Motor neuron (in vitro differentiated cells): ENCODE measurements at regions not wholly inside any gene's neighbourhood (a gene's known extent, or its start where the extent isn't known, plus 50 kb on each side); places are given as distances from the start of the nearest gene placed in this dataset.
"Not testable (repeated sequence)": the region's sequence is repeated elsewhere in the genome, so short reads cannot be mapped to it uniquely, and the experiment has no call there.

ENCODE experiments used
- ATAC-seq, 8 experiments: fragments of 200-7000 bp; cut with Tn5 transposase; replicated peaks in 6 of 8; 2 replicates each; pipeline ENCODE4 v1.8.0; 2021; ENCODE audit warnings: mild to moderate bottlenecking in 8 of 8, moderate library complexity in 8 of 8
- H3K27ac ChIP-seq, 2 donors: fragments of 250-450 bp; sonication (Bioruptor Pico); 2 replicates each; pipeline ENCODE4 v1.9.0; 2021; ENCODE audit warnings: antibody characterized with exemption in 2 of 2, mild to moderate bottlenecking in 2 of 2, moderate library complexity in 1 of 2
- H3K4me1 ChIP-seq, 2 donors: fragments of 250-450 bp; sonication (Bioruptor Pico); replicated peaks in 1 of 2; 2 replicates each; pipeline ENCODE4 v1.6.1; 2021; ENCODE audit warnings: antibody characterized with exemption in 2 of 2, mild to moderate bottlenecking in 2 of 2, moderate library complexity in 1 of 2
- H3K4me3 ChIP-seq, 5 donors: fragments of 250-450 bp; sonication (Bioruptor Pico); 2 replicates each; pipeline ENCODE4 v1.9.0; 2021; ENCODE audit warnings: antibody characterized with exemption in 5 of 5, mild to moderate bottlenecking in 5 of 5, moderate library complexity in 4 of 5
- WGBS, 10 experiments: fragments of 450-650 bp; shearing (Covaris generic); methylation state at CpG; one replicate each; pipeline ENCODE4 v1.0.0; 2022; 5-methylcytosine and 5-hydroxymethylcytosine counted together
- in situ Hi-C, 9 experiments: fragments of 400-800 bp; cut with MboI; loops; one replicate each; pipeline ENCODE4 v1.15.0; 2021; ENCODE audit warnings: low sequenced_read_pairs in 9 of 9, low pct_unique_long_range_greater_than_20kb in 2 of 9; ENCODE audit not compliant: unreplicated experiment in 9 of 9

- Histone ChIP-seq H3K27ac (no peak overlapping the region), H3K4me1 (peaks cover 0 to 2% of the 10 kb centered on the region in 2 donors), H3K4me3 (no peak overlapping the region)
- WGBS, 10 experiments = 8 to 72% (median 33%) methylated on average over 1 to 3 of the region's 3 CpGs; no CpG with 5 or more reads in 1 of the 10 experiments
- in situ Hi-C loops = no loop called here
- ATAC-seq = peak in 6 of 8 experiments; percentile 25 to 93 (median 66)
These were observed 51.0 kb upstream of the LIFR start for GRCh38 chr5:38607396-38607795.

GRCh38 chr5:38607930-38608564, 51.6 kb upstream of the LIFR start:
- ATAC-seq = no peak
- H3K4me3 ChIP-seq = no peak overlapping the region
- 67 to 92% (median 85%) methylated on average over 1 to 5 of the region's 5 CpGs for WGBS, 10 experiments
- H3K27ac ChIP-seq = no peak overlapping the region
- H3K4me1 ChIP-seq = peaks cover 0 to 2% of the 10 kb centered on the region in 2 donors
- in situ Hi-C loops = no loop called here

- 80 to 100% (median 100%) methylated on average over 1 of the region's 1 CpG; no CpG with 5 or more reads in 2 of the 10 experiments for WGBS, 10 experiments
- in situ Hi-C loops = no loop called here
- Histone ChIP-seq H3K4me3 (no peak overlapping the region), H3K27ac (no peak overlapping the region), H3K4me1 (peaks cover 0 to 2% of the 10 kb centered on the region in 2 donors)
- no peak for ATAC-seq
These were observed 52.4 kb upstream of the LIFR start for GRCh38 chr5:38608874-38609273.

GRCh38 chr5:38612851-38613250, 56.4 kb upstream of the LIFR start:
- no peak for ATAC-seq
- H3K4me1 ChIP-seq = no peaks in the 10 kb centered on the region
- in situ Hi-C loops = no loop called here
- H3K27ac ChIP-seq = no peak overlapping the region
- H3K4me3 ChIP-seq = no peak overlapping the region

GRCh38 chr5:38613490-38613889, 57.0 kb upstream of the LIFR start:
- Histone ChIP-seq H3K4me3 (no peak overlapping the region), H3K27ac (no peak overlapping the region), H3K4me1 (no peaks in the 10 kb centered on the region)
- 44 to 100% (median 81%) methylated on average over 2 to 3 of the region's 3 CpGs; no CpG with 5 or more reads in 2 of the 10 experiments for WGBS, 10 experiments
- in situ Hi-C loops = no loop called here
- ATAC-seq = no peak

GRCh38 chr5:38613992-38614836, 57.8 kb upstream of the LIFR start:
- in situ Hi-C loops = no loop called here
- Histone ChIP-seq H3K4me3 (no peak overlapping the region), H3K27ac (no peak overlapping the region), H3K4me1 (no peaks in the 10 kb centered on the region)
- 45 to 100% (median 81%) methylated on average over 1 to 5 of the region's 5 CpGs; no CpG with 5 or more reads in 3 of the 10 experiments for WGBS, 10 experiments
- no peak for ATAC-seq

- no peaks in the 10 kb centered on the region for H3K4me1 ChIP-seq
- no peak overlapping the region for H3K27ac ChIP-seq
- H3K4me3 ChIP-seq = no peak overlapping the region
- in situ Hi-C loops = no loop called here
- 80 to 100% (median 93%) methylated on average over 1 of the region's 1 CpG; no CpG with 5 or more reads in 4 of the 10 experiments for WGBS, 10 experiments
- ATAC-seq = no peak
These were observed 58.6 kb upstream of the LIFR start for GRCh38 chr5:38615042-38615441.

GRCh38 chr5:38615981-38616451, 59.6 kb upstream of the LIFR start:
- H3K27ac ChIP-seq = no peak overlapping the region
- in situ Hi-C loops = no loop called here
- H3K4me1 ChIP-seq = no peaks in the 10 kb centered on the region
- no peak overlapping the region for H3K4me3 ChIP-seq
- ATAC-seq = peak in 1 of 8 experiments; percentile 31
- WGBS, 10 experiments = 0 to 86% (median 79%) methylated on average over 1 to 3 of the region's 3 CpGs; no CpG with 5 or more reads in 2 of the 10 experiments

GRCh38 chr5:38618154-38618553, 61.7 kb upstream of the LIFR start:
- in situ Hi-C loops = no loop called here
- 14 to 100% (median 83%) methylated on average over 1 of the region's 1 CpG; no CpG with 5 or more reads in 1 of the 10 experiments for WGBS, 10 experiments
- no peak for ATAC-seq
- Histone ChIP-seq H3K27ac (no peak overlapping the region), H3K4me3 (no peak overlapping the region), H3K4me1 (no peaks in the 10 kb centered on the region)

- Histone ChIP-seq H3K4me3 (no peak overlapping the region), H3K4me1 (no peaks in the 10 kb centered on the region), H3K27ac (no peak overlapping the region)
- ATAC-seq = no peak
- in situ Hi-C loops = no loop called here
These were observed 64.9 kb upstream of the LIFR start for GRCh38 chr5:38621331-38621730.

GRCh38 chr5:38621840-38622437, 65.5 kb upstream of the LIFR start:
- H3K4me1 ChIP-seq = no peaks in the 10 kb centered on the region
- peak in 1 of 8 experiments; percentile 32 for ATAC-seq

GRCh38 chr5:38622723-38623129, 66.3 kb upstream of the LIFR start:
- Histone ChIP-seq H3K4me3 (no peak overlapping the region), H3K4me1 (no peaks in the 10 kb centered on the region), H3K27ac (no peak overlapping the region)
- ATAC-seq = no peak
- in situ Hi-C loops = no loop called here
- WGBS, 10 experiments = 46 to 100% (median 93%) methylated on average over 1 to 3 of the region's 3 CpGs

More at GRCh38 chr5:38621840-38622437, 65.5 kb upstream of the LIFR start:
- in situ Hi-C loops = no loop called here
- WGBS, 10 experiments = 29 to 100% (median 83%) methylated on average over 1 to 3 of the region's 3 CpGs
- Histone ChIP-seq H3K4me3 (no peak overlapping the region), H3K27ac (no peak overlapping the region)

- H3K4me1 ChIP-seq, ATAC-seq: not testable (repeated sequence)
These were observed 68.1 kb upstream of the LIFR start for GRCh38 chr5:38624541-38624940.

More at GRCh38 chr5:38624541-38624940, 68.1 kb upstream of the LIFR start:
- 93 to 100% (median 100%) methylated on average over 2 to 9 of the region's 12 CpGs; no CpG with 5 or more reads in 1 of the 10 experiments for WGBS, 10 experiments
- in situ Hi-C loops, H3K27ac ChIP-seq, H3K4me3 ChIP-seq: not testable (repeated sequence)
